HG02970 (cell line): ENCODE measurements at regions not wholly inside any gene's neighbourhood (a gene's known extent, or its start where the extent isn't known, plus 50 kb on each side); places are given as distances from the start of the nearest gene placed in this dataset.

ENCODE experiments used
- ATAC-seq: cut with Tn5 transposase; IDR thresholded peaks from one replicate; pipeline ENCODE4 v1.9.1; 2021; ENCODE audit warnings: mild to moderate bottlenecking, moderate library complexity, moderate number of reproducible peaks; ENCODE audit not compliant: unreplicated experiment, low FRiP score

DNA sequence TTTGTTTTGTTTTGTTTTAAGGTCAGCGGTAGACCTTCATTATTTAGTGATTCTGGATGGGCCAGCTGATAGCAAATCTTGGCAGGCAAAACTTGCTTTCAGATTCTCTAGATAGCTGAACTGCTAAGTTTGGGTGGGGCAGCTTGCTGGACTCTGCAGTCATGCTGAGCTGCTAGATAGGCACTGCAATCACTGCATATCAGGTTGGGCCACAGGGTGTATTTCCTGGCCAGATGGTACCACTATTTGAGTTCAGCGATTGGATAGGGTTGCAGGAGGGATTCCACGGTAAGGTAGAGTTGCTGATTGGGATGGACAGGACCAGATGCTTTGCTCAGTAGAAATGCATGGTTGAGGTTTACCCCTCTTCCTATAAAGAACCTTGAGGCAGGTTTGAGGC, 579.3 kb upstream of the ADGRL4 start:
- ATAC-seq, result no peak

DNA sequence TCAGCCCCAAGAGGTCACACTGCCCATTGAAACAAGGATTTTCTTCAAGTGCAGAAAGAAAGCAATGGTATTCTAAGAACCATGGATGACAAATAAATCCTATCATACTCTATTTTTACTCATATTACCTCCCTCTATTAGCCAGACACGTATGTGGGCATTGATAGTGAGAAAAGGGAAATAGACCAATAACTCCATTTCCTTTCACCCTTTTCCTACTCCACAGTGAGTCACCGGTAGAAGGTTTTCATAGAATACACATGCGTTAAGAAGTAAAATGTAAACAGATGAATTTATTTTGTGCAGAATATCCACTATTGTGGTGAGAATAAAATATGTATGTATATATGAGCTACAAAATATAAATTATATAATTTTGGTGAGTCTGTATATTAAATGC, 568.9 kb upstream of the ADGRL4 start:
- ATAC-seq, result no peak

DNA sequence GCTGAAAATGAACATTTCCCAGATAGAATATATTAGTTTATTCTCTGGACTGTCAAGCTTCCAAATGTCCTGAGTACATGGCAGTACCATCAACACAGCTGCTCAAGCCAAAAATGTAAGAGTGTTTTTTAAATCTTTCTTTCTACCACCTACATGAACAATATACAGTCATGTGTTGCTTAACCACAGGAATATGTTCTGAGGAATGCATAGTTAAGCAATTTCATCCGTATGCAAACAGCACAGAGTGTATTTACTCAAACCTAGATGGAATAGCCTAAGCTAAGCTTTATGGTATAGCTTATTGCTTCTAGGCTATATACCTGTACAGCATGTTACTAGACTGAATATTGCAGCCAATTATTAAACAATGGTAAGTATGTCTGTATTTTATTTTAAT, 561.9 kb upstream of the ADGRL4 start:
- ATAC-seq, result no peak

- no peak for ATAC-seq
Observed at GRCh38 chr1:79561521-79561978, 555.0 kb upstream of the ADGRL4 start.

GRCh38 chr1:79556189-79556588, 549.7 kb upstream of the ADGRL4 start:
- no peak for ATAC-seq

DNA sequence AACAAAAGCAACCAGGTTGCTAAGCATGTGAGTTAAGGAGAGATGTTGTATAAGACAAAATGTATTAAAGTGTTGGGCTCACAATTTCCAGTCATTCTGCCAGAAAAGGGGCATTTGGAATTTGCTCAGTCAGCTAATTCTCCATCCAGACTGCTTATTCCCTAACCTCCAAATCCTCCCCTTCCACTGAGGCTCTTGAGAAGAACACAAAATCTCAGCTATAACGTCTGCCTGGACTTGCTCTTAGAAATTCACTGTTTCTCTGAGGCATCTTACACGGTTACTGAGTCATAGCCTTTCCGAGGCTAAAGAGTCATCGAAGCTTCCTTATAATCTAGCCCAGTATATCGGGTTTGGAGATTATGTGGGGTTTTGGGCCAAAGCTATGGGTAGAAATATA, 548.2 kb upstream of the ADGRL4 start:
- ATAC-seq, result no peak

GRCh38 chr1:79551321-79551720, 544.8 kb upstream of the ADGRL4 start:
- ATAC-seq, result no peak

DNA sequence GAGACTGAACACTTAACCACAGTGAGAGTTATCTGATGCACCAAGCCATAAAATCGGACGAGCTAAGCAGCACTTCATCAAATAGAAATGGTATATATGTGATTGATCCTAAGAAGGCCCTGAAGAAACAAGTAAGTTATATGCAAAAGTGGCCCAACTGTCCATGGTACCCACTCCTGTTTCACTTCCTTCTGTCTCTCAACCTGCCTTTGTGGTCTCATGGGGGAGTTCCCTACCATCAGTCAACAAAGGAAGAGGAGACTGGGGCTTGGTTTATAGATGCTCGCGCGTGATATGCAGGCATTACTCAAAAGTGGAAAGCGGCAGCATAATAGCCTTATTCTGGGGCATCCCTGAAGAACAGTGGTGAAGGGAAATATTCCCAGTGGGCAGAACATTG, 543.9 kb upstream of the ADGRL4 start:
- ATAC-seq, result no peak

DNA sequence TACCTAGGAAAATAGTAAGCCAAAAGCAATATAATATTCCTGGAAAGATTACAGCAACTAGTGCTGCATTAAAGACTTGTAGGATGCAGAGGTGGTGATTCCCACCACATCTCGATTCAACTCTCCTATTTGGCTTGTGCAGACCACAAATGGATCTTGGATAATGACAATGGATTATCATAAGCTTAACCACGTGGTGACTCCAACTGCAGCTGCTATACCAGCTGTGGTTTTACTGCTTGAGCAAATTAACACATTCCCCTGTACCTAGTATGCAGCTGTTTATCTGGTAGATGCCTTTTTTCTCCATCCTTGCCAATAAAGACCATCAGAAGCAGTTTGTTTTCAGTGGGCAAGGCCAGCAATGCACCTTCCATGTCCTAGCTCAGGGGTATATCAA, 542.7 kb upstream of the ADGRL4 start:
- no peak for ATAC-seq

GRCh38 chr1:79547514-79547913, 541.0 kb upstream of the ADGRL4 start:
- ATAC-seq, result no peak

- ATAC-seq, result no peak
Observed at GRCh38 chr1:79543394-79543793, 536.9 kb upstream of the ADGRL4 start.

DNA sequence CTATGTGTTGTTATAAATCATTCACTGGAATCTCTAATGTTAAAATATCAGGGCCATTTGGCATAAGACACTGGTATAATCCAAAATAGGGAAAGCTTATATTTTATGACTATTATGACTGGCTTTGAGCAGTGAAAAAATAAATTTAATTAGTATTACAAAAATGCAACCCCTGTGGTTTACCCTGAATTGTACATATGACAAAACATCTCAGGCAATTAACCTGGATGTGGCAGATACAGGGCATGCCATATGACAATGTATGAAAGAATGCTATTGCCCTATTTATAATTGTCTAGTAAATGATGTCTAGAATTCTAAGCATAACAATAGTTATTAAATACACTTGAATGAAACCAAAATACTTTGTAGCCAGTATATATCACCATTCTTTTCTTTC, 532.5 kb upstream of the ADGRL4 start:
- ATAC-seq, result no peak

GRCh38 chr1:79532555-79532954, 526.0 kb upstream of the ADGRL4 start:
- ATAC-seq, result no peak

GRCh38 chr1:79531790-79532189, 525.3 kb upstream of the ADGRL4 start:
- no peak for ATAC-seq

DNA sequence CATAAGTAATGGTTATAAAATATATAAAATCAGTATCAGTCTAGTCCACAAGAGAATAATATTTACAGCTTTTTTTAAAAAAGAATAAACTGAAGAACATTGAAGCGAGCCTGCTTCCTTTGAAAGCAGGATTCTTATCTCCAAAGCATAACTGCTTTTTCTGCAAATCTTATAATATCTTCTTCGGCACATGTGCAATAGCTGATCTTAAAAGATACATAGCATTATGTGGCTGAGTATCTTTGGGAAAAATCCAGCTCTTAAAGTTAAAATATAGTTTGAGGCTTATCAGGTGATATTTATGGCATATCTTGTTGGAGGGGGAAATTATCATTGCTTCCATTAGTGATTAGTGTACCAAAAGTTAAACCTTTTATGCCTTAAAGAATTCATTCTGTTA, 523.9 kb upstream of the ADGRL4 start:
- ATAC-seq, result no peak

- no peak for ATAC-seq
Observed at GRCh38 chr1:79530055-79530454, 523.5 kb upstream of the ADGRL4 start.

DNA sequence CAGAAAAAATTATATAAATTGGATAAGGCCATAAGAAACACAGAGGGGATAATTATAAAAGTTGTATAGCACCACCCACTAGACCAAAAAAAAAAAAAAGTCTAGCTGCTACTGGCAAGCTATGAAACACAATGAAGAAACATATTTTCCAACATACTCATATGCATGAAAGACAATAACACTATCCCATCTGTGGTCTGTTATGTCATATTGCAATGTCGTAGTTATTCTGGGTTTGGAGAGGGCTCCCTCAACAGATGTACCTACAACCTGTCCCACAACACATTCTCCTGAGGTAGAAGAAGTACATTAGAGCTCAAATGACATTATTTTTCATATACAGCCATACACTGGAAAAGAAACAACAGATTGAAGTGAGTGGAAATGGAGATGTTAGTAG, 517.6 kb upstream of the ADGRL4 start:
- no peak for ATAC-seq

DNA sequence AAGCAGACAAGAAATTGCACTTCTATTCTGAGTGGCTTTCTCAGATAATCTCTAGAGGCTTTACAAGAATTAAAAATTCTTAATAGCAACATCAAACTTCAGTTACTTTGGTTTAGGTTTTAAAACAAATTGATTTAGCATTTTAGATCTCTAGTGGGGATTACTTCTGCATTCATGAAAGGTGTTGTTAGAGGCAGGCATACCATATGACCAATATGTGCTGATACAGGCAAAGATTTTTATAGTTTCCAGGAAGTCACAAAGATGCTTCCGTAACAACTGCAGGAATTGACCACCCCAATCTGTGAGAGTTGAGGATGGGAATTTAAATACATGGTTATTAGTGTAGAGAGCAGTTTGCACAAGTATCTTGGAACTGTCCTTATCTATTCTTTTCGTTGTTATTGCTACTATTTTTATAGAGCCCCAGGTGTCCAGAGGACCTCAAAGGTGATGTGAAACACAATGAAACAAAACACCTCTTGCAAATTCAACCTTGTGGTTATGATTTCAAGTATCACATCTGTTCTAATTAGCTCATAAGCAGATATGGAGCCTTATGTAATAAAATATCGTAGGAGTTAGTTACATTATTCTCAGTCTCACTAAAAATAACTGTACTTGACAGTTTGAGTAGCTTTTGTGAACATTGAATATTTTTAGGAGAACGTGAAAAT, 512.7 kb upstream of the ADGRL4 start:
- ATAC-seq, result no peak

DNA sequence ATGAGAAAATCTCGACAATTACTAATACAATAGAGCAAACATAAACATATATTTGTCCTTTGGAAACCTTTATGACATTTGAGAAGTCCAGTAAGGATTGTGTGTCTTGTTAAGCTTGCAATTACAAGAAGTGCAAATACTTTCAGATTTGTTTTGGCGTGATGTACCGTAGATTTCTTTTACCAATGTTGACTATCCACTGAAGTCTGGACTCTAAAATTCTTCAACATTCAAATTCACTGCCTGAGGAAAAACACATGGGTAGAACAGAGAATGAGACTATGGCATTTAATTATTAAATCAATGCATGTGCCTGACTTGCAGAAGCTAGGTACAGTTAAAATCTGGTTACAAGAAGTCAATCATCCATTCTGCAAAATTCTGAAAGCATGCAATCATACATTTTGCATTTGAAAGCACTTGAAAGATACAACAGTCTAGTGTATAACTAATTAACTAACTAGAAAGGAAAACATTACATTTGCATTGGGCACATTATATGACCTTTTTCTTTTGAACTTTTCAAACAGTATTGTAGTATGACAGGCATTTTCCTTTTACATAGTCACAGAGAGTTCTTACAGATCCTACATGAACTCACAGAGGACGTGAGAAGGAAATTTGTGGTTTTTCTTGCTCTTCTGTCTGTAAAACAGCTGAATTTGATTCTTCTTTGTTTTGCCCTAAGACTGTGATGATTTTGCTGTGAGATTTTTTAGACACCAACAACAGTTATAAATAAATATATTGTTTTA, 511.1 kb upstream of the ADGRL4 start:
- ATAC-seq, result no peak

- no peak for ATAC-seq
Observed at GRCh38 chr1:79507770-79508169, 501.2 kb upstream of the ADGRL4 start.

DNA sequence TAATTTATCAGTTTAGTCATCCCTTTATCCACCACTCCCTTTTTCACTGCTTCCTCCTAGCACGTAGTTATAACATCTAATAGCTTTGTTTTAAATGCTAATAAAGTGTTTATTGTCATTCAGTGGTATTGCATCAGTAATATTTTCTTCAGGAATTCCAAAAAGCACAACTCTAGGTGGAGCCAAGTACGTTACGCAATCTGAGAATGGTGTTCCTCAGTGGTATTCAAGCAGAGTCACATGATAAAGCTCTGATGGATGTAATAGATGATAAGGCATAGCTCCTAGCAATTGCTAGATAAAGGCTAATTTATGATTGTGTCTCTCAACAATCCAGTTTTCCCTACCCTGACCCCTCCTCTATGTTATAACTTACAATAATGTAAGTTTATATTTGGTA, 494.6 kb upstream of the ADGRL4 start:
- ATAC-seq, result no peak

- no peak for ATAC-seq
Observed at GRCh38 chr1:79499541-79499940, 493.0 kb upstream of the ADGRL4 start.
